H1 (cell line): ENCODE measurements at regions not wholly inside any gene's neighbourhood (a gene's known extent, or its start where the extent isn't known, plus 50 kb on each side); places are given as distances from the start of the nearest gene placed in this dataset.

ENCODE experiments used
- CTCF ChIA-PET: fragments of 300-600 bp; sonication (Branson Sonifier 250); formaldehyde crosslinking; loops from one replicate; lab custom pipeline; 2021; ENCODE audit not compliant: partially characterized antibody; lab: Charles Lee
- POLR2A ChIA-PET: fragments of 300-600 bp; sonication (Branson Sonifier 250); formaldehyde crosslinking; loops from one replicate; lab custom pipeline; 2021; ENCODE audit warnings: inconsistent platforms; ENCODE audit not compliant: partially characterized antibody; lab: Charles Lee
- DNase-seq, 2 experiments: peaks; one replicate each; pipeline versions ENCODE4 v3.0.0 to v3.0.0-alpha.2; 2010 to 2022; ENCODE audit warnings: low spot score in 2 of 2, low read depth in 1 of 2, mixed read lengths in 1 of 2
- FAIRE-seq: peaks from 2 replicates; lab custom pipeline; 2011; peaks lifted over from hg19 to GRCh38; lab: Jason Lieb, UNC
- H2AFZ ChIP-seq: 2 replicates; pipeline ENCODE4 v1.8.1; 2012; ENCODE audit warnings: low read length, inconsistent platforms
- H2AK5ac ChIP-seq: 2 replicates; pipeline ENCODE4 v1.6.1; 2013; ENCODE audit warnings: low read depth, low read length
- H2BK120ac ChIP-seq: replicated peaks from 2 replicates; pipeline ENCODE3; 2013; ENCODE audit warnings: low read depth, low read length, inconsistent platforms
- H2BK12ac ChIP-seq: 2 replicates; pipeline ENCODE4 v1.6.1; 2013; ENCODE audit warnings: low read depth, low read length
- H2BK15ac ChIP-seq: 2 replicates; pipeline ENCODE4 v1.6.1; 2013; ENCODE audit warnings: low read length
- H2BK20ac ChIP-seq: 2 replicates; pipeline ENCODE4 v1.6.1; 2013; ENCODE audit warnings: low read length
- H2BK5ac ChIP-seq: 2 replicates; pipeline ENCODE4 v1.6.1; 2013; ENCODE audit warnings: low read depth, low read length
- H3K14ac ChIP-seq: 2 replicates; pipeline ENCODE4 v1.6.1; 2013; ENCODE audit warnings: inconsistent platforms; ENCODE audit not compliant: insufficient read length
- H3K18ac ChIP-seq: 2 replicates; pipeline ENCODE4 v1.6.1; 2013; ENCODE audit warnings: low read length; ENCODE audit errors: extremely low read depth
- H3K23ac ChIP-seq: 2 replicates; pipeline ENCODE4 v1.6.1; 2013; ENCODE audit warnings: inconsistent platforms; ENCODE audit not compliant: insufficient read length
- H3K23me2 ChIP-seq: 2 replicates; pipeline ENCODE4 v1.6.1; 2013; ENCODE audit warnings: low read depth, low read length
- H3K27ac ChIP-seq: 2 replicates; pipeline ENCODE4 v1.6.1; 2011; ENCODE audit warnings: low read depth, low read length, inconsistent platforms
- H3K27me3 ChIP-seq, 4 experiments: replicated peaks in 1 of 4; 1 replicate in 1 of 4; 2 replicates in 3 of 4; pipeline versions ENCODE4 v1.6.1 to v1.8.1; 2011 to 2013; ENCODE audit warnings: low read length in 3 of 4, mild to moderate bottlenecking in 3 of 4, inconsistent platforms in 2 of 4, mixed read lengths in 2 of 4, moderate library complexity in 1 of 4; ENCODE audit not compliant: control insufficient read depth in 3 of 4, insufficient read depth in 3 of 4; ENCODE audit errors: extremely low read depth in 1 of 4
- H3K36me3 ChIP-seq, 4 experiments: 2 replicates each; pipeline versions ENCODE4 v1.6.1 to v1.8.1; 2011 to 2013; ENCODE audit warnings: mild to moderate bottlenecking in 4 of 4, low read length in 3 of 4, moderate library complexity in 2 of 4, control low read depth in 1 of 4, inconsistent platforms in 1 of 4; ENCODE audit not compliant: insufficient read depth in 4 of 4, control insufficient read depth in 2 of 4
- H3K4ac ChIP-seq: replicated peaks from 2 replicates; pipeline ENCODE3; 2013; ENCODE audit warnings: low read length, low read depth, mixed read lengths, inconsistent platforms; ENCODE audit not compliant: insufficient read length
- H3K4me1 ChIP-seq, 4 experiments: replicated peaks in 1 of 4; 1 replicate in 1 of 4; 2 replicates in 3 of 4; pipeline versions ENCODE4 v1.6.1 to v1.8.1; 2011 to 2013; ENCODE audit warnings: low read length in 3 of 4, inconsistent platforms in 2 of 4, mixed read lengths in 1 of 4; ENCODE audit not compliant: insufficient read depth in 4 of 4, control insufficient read depth in 3 of 4
- H3K4me2 ChIP-seq, 2 experiments: 2 replicates each; pipeline versions ENCODE4 v1.6.1 to v1.8.1; 2011 to 2013; ENCODE audit warnings: low read depth in 2 of 2, low read length in 2 of 2, control low read depth in 1 of 2, inconsistent platforms in 1 of 2, mild to moderate bottlenecking in 1 of 2; ENCODE audit not compliant: insufficient read depth in 1 of 2
- H3K4me3 ChIP-seq, 4 experiments: fragments of 200-600, 300-600 bp in 1 of 4; sonication (generic), shearing (Covaris generic), sonication (Bioruptor Twin) in 1 of 4; 2 replicates each; pipeline versions ENCODE4 v1.5.1 to v1.8.1; 2011 to 2016; ENCODE audit warnings: low read length in 4 of 4, low read depth in 3 of 4, control low read depth in 2 of 4, inconsistent platforms in 2 of 4, mild to moderate bottlenecking in 2 of 4, mixed read lengths in 1 of 4, moderate library complexity in 1 of 4; ENCODE audit not compliant: insufficient read depth in 2 of 4; ENCODE audit errors: extremely low read depth in 1 of 4
- H3K56ac ChIP-seq: replicated peaks from 2 replicates; pipeline ENCODE3; 2013; ENCODE audit warnings: low read depth, mild to moderate bottlenecking, mixed read lengths, low read length, inconsistent platforms; ENCODE audit not compliant: insufficient read length
- H3K79me1 ChIP-seq: 2 replicates; pipeline ENCODE4 v1.6.1; 2013; ENCODE audit warnings: low read depth, low read length, control low read depth
- H3K79me2 ChIP-seq, 2 experiments: 2 replicates each; pipeline versions ENCODE4 v1.6.1 to v1.8.1; 2012 to 2013; ENCODE audit warnings: low read length in 2 of 2, mild to moderate bottlenecking in 2 of 2, inconsistent platforms in 1 of 2; ENCODE audit not compliant: insufficient read depth in 2 of 2, control insufficient read depth in 1 of 2
- H3K9ac ChIP-seq, 4 experiments: replicated peaks in 1 of 4; 1 replicate in 1 of 4; 2 replicates in 3 of 4; pipeline versions ENCODE4 v1.6.1 to v1.8.1; 2011 to 2013; ENCODE audit warnings: low read depth in 3 of 4, low read length in 3 of 4, control low read depth in 2 of 4, mild to moderate bottlenecking in 2 of 4, moderate library complexity in 2 of 4, inconsistent platforms in 1 of 4; ENCODE audit errors: extremely low read depth in 1 of 4
- H3K9me3 ChIP-seq, 2 experiments: 2 replicates each; pipeline versions ENCODE4 v1.6.1 to v1.8.1; 2012 to 2013; ENCODE audit warnings: mild to moderate bottlenecking in 2 of 2, moderate library complexity in 2 of 2, control low read depth in 1 of 2, inconsistent platforms in 1 of 2, low read depth in 1 of 2, low read length in 1 of 2, mixed read lengths in 1 of 2; ENCODE audit not compliant: insufficient read depth in 2 of 2
- H4K20me1 ChIP-seq, 2 experiments: replicated peaks in 1 of 2; 2 replicates each; pipeline versions ENCODE3 to v1.8.1; 2011 to 2013; ENCODE audit warnings: inconsistent platforms in 2 of 2, low read length in 2 of 2, mild to moderate bottlenecking in 1 of 2; ENCODE audit not compliant: insufficient read depth in 2 of 2, control insufficient read depth in 1 of 2
- H4K5ac ChIP-seq: 2 replicates; pipeline ENCODE4 v1.6.1; 2013; ENCODE audit warnings: low read length, low read depth, mixed read lengths, inconsistent platforms; ENCODE audit not compliant: insufficient read length
- H4K8ac ChIP-seq: 2 replicates; pipeline ENCODE4 v1.8.0; 2013; ENCODE audit warnings: mild to moderate bottlenecking, moderate library complexity, low read length, inconsistent platforms; ENCODE audit not compliant: insufficient read depth; ENCODE audit errors: extremely low read depth
- H4K91ac ChIP-seq: replicated peaks from 2 replicates; pipeline ENCODE3; 2013; ENCODE audit warnings: low read length, mixed read lengths, inconsistent platforms; ENCODE audit not compliant: insufficient read length
- JUN ChIP-seq: IDR thresholded peaks from 2 replicates; pipeline ENCODE4 v1.6.1; 2011; ENCODE audit warnings: low read depth, mild to moderate bottlenecking, improper control_type of control experiment, low read length
- JUND ChIP-seq: IDR thresholded peaks from 2 replicates; pipeline ENCODE4 v1.6.1; 2011; ENCODE audit warnings: mild to moderate bottlenecking, improper control_type of control experiment, low read length
- TF ChIP-seq, protein P1 (sequence below): IDR thresholded peaks from 2 replicates; pipeline ENCODE4 v1.6.1; 2012; ENCODE audit warnings: inconsistent platforms

- FAIRE-seq (no peak), DNase-seq (no peak)
- Histone ChIP-seq H3K9me3 (no peaks in the 10 kb centered on the region), H3K27ac (no peak overlapping the region), H4K91ac (no peak overlapping the region), H2BK5ac (no peak overlapping the region), H3K4ac (no peak overlapping the region), H2AK5ac (no peak overlapping the region), H3K18ac (no peak overlapping the region), H3K14ac (no peak overlapping the region), H3K79me1 (no peaks in the 10 kb centered on the region), H2BK15ac (no peak overlapping the region), H3K79me2 (no peaks in the 10 kb centered on the region), H3K23ac (no peak overlapping the region), H4K8ac (no peak overlapping the region), H3K27me3 (no peaks in the 10 kb centered on the region), H2BK120ac (no peak overlapping the region), H3K4me2 (no peak overlapping the region), H3K56ac (no peak overlapping the region), H2AFZ (no peak overlapping the region), H3K4me1 (no peaks in the 10 kb centered on the region), H2BK12ac (no peak overlapping the region), H2BK20ac (no peak overlapping the region), H4K20me1 (no peaks in the 10 kb centered on the region), H3K4me3 (no peak overlapping the region), H3K9ac (no peak overlapping the region), H3K23me2 (no peaks in the 10 kb centered on the region), H3K36me3 (no peaks in the 10 kb centered on the region), H4K5ac (no peak overlapping the region)
- ChIA-PET CTCF (interaction anchor here (0.9 kb wide), 1 partner anchor 121 kb away, joined by 4 read pairs; no protein-coding TSS in a partner anchor), POLR2A (no interaction called here)
- TF ChIP-seq JUN (no peak), JUND (no peak)
- TF ChIP-seq, protein P1, sequence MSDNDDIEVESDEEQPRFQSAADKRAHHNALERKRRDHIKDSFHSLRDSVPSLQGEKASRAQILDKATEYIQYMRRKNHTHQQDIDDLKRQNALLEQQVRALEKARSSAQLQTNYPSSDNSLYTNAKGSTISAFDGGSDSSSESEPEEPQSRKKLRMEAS: no peak
Measured at GRCh38 chrX:19212037-19212436, 89.8 kb upstream of the ADGRG2 start.
